Activated naive CD8-positive, alpha-beta T cell treated with anti-CD3 and anti-CD28 coated beads, Interleukin-2, amount 10 ng/mL, durations not matched to agents 7 days and 5 days (primary cell): ENCODE measurements at regions not wholly inside any gene's neighbourhood (a gene's known extent, or its start where the extent isn't known, plus 50 kb on each side); places are given as distances from the start of the nearest gene placed in this dataset.

Source experiments
- ATAC-seq: fragments of 150-1000 bp; cut with Tn5 transposase; one replicate; pipeline ENCODE4 v1.10.0; 2021; ENCODE audit warnings: low read depth, moderate library complexity
- POLR2A ChIA-PET: fragments of 350-600 bp; sonication (Branson Sonifier 250); formaldehyde crosslinking; loops from one replicate; lab custom pipeline; 2021; ENCODE audit warnings: antibody characterized with exemption; lab: Charles Lee
- DNase-seq: peaks from one replicate; pipeline ENCODE4 v3.0.0; 2021
- H3K27ac Mint-ChIP-seq: one replicate; pipeline ENCODE4 v1.8.0; 2022; ENCODE audit warnings: mild to moderate bottlenecking, mixed read lengths
- H3K27me3 Mint-ChIP-seq: one replicate; pipeline ENCODE4 v1.8.0; 2022; ENCODE audit warnings: mild to moderate bottlenecking, moderate library complexity, mixed read lengths
- H3K36me3 Mint-ChIP-seq: one replicate; pipeline ENCODE4 v1.8.0; 2021; ENCODE audit warnings: mild to moderate bottlenecking, mixed read lengths
- H3K4me1 Mint-ChIP-seq: one replicate; pipeline ENCODE4 v1.8.0; 2021; ENCODE audit warnings: mixed read lengths
- H3K4me3 Mint-ChIP-seq: one replicate; pipeline ENCODE4 v1.8.0; 2022; ENCODE audit warnings: mild to moderate bottlenecking, moderate library complexity, mixed read lengths
- H3K9me3 Mint-ChIP-seq: one replicate; pipeline ENCODE4 v1.8.0; 2021; ENCODE audit warnings: mixed read lengths

DNA sequence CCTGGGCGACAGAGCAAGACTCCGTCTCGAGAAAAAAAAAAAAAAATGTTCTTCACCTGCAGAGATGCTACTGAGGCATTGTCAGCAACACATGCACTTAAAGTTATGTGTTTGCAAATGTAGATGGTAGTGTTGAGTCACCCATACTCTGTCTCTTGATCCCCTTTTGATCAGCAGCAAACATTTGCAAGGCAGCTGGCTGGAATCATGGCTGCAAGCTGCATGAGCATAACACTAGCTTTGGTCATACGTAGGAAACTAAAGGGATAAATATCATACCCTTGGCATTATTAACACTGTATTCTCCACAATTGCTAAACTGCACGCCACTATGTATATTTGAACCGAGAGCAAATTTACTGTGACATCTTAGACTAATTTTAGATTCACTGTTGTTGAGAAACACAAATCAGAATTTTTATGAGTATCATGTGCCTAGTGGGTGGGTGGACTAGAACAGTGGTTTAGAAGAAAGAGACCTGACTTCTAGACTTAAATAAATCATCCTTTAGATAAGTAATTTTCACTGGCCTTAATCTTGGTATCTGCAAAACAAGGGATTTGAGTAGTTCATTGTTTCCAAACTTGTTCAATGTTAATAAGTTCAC lies 229.3 kb upstream of the MEOX2 start:
- Mint-ChIP-seq H3K4me1 (no peaks in the 10 kb centered on the region), H3K36me3 (no peaks in the 10 kb centered on the region), H3K27me3 (no peaks in the 10 kb centered on the region), H3K27ac (no peak overlapping the region), H3K9me3 (no peaks in the 10 kb centered on the region), H3K4me3 (no peak overlapping the region)
- ATAC-seq (no peak), DNase-seq (no peak)
- POLR2A ChIA-PET, result no interaction called here

DNA sequence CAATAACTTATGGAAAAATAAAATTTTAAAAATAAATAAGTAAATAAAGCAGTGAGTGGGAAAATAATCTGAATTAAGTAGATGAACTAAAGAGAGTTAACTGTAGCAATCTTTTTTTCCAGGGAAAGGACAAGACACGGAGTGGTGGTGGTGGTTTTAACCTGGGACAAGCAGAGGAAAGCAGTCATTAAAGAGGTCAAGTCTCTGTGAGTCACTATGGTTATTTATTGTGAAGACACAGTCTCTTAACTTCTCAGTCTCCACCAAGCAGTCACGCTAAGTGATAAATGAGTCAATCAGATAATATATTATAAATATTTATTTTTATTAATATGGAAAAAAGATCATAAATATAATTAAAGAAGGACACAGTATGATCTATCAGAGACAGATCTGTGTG lies 228.1 kb upstream of the MEOX2 start:
- POLR2A ChIA-PET, result no interaction called here
- no peaks in the 10 kb centered on the region for H3K27me3 Mint-ChIP-seq
- ATAC-seq, result no peak
- no peak overlapping the region for H3K4me3 Mint-ChIP-seq
- H3K4me1 Mint-ChIP-seq, result no peaks in the 10 kb centered on the region
- no peak for DNase-seq
- H3K9me3 Mint-ChIP-seq, result no peaks in the 10 kb centered on the region
- no peaks in the 10 kb centered on the region for H3K36me3 Mint-ChIP-seq
- H3K27ac Mint-ChIP-seq, result no peak overlapping the region

DNA sequence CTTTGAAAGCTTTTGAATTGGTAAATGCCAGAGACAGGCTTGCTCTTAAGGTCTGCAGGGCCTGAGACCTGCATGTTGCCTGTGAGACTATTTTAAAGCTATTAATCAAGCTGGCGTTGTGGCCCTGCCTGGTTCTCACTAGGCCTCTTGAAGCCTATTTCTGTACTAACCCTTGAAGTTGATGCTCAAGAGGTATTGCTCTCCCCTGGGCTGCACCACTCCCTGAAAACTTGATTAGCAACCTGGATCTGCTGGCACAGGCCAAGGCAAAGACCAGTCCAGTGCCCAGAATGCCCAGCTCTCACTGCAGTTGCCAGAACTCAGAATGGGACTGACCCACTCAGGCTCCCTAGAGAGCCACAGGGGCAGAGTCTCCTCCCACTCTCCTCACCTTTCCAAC lies 220.0 kb upstream of the MEOX2 start:
- ATAC-seq (no peak), DNase-seq (no peak)
- Mint-ChIP-seq H3K4me3 (no peak overlapping the region), H3K36me3 (no peaks in the 10 kb centered on the region), H3K27ac (no peak overlapping the region), H3K27me3 (no peaks in the 10 kb centered on the region), H3K9me3 (no peaks in the 10 kb centered on the region), H3K4me1 (no peaks in the 10 kb centered on the region)
- POLR2A ChIA-PET, result no interaction called here

DNA sequence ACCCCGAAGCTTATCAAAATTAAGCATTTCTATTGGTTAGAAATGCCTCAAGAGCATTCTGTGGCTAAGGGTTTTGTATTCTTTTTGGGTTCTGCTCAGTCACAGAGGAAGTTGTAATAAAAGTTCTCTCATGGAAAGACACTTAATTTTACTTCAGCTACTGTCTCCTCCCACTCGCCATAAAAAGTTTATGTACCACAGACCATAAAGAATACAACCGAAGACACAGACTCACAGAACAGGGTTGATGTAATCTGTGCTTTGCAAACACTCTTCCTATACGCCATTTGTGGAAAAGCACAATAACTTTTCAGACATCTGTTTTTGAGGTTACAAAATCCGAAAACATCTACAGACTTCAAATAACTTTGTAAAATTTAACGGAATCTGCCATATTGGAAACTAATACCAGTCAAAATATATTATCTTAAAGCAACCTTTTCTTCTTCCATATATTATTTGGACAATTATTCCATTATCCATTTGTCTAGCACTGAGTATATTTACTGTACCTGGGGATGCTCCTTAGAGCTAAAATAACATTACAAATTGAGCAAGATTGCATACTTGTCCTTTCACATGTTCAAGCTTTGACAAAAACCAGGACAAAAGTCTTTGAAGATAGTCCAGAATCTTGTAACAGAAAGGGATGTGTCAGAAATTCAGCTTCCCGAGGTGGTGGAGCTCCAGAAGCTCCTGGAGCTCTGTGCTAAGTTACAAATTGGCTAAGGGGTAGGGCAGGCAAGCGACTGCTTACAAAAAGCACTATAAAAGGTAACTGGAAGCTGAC lies 219.0 kb upstream of the MEOX2 start:
- POLR2A ChIA-PET, result no interaction called here
- Mint-ChIP-seq H3K9me3 (no peaks in the 10 kb centered on the region), H3K4me3 (no peak overlapping the region), H3K27ac (no peak overlapping the region), H3K36me3 (no peaks in the 10 kb centered on the region), H3K27me3 (no peaks in the 10 kb centered on the region), H3K4me1 (no peaks in the 10 kb centered on the region)
- no peak for DNase-seq
- no peak for ATAC-seq

DNA sequence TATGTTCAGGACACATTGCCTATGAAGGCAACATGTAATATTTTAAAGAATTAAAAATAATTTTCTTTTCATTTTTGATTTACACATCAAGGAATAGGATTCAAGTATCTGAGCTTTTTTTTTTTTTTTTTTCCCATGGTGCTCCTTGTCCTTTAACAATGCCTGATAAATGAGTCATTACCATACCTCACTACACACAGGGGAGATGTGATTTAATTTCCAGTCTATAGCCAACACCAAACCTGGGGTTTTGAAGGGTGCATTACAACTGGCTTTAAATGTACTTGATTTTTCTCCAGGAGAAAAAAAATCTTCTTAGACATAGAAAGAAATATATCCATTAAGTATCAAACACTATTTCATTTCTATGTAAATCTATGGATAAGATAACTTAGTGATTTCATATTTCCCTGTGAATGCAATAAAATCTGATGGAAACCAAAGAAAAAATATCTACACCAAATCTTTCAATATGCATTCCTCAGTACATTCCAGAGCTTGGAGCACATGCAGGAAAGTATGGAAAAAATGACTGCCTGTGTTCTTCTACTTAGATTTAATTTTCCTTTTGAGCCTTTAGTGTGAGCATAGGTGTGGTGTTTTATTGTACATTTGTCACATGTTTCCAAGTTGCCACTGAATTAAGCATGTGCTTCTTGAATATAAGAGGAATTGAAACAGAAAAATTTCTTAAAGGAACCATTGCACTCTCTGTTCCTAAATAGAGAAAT lies 204.8 kb upstream of the MEOX2 start:
- Mint-ChIP-seq H3K27me3 (no peaks in the 10 kb centered on the region), H3K4me1 (no peaks in the 10 kb centered on the region), H3K27ac (no peak overlapping the region), H3K36me3 (no peaks in the 10 kb centered on the region), H3K4me3 (no peak overlapping the region), H3K9me3 (peaks cover 1% of the 10 kb centered on the region)
- no peak for ATAC-seq
- no peak for DNase-seq
- POLR2A ChIA-PET, result no interaction called here

DNA sequence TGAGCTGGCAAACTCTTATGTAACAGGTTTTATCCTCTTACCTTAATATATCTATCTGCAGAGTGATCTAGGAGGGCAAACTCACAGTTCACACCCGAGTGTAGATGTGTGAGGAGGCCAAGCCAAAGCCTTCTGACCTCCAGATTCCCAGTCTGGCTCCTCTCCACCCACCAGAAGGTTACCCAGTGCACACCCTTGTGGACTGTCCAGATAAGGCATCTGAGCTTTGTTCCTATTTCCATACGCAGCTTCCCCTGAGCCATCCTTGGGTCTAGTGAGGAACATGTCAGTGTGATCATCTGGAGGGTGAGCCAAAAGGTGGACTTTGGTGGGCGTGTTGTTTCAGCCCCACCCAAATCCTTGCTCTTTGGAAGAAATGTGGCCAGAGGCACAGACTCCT lies 203.0 kb upstream of the MEOX2 start:
- H3K4me1 Mint-ChIP-seq, result no peaks in the 10 kb centered on the region

DNA sequence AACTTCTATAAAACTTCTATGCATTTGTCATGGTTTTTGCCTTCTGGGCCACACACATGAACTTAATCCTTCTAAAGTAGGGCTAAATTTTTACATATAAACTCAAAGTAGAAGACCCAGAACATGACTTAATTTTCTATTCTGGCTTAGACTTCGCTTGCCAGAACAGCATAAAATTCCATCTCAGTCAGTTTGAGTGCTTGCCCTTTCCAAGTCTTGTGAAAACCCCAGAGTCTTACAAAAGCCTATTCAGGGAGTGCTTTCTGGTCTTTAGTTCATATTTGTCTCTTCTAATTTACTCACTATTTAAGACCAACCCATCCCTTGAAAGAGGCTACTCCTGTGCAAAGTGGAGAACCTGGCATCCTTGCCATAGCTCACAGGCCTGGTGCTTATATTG lies 201.6 kb upstream of the MEOX2 start:
- DNase-seq, result no peak
- POLR2A ChIA-PET, result no interaction called here
- Mint-ChIP-seq H3K4me3 (no peak overlapping the region), H3K36me3 (no peaks in the 10 kb centered on the region), H3K9me3 (no peaks in the 10 kb centered on the region), H3K4me1 (no peaks in the 10 kb centered on the region), H3K27me3 (no peaks in the 10 kb centered on the region), H3K27ac (no peak overlapping the region)
- ATAC-seq, result no peak

More for the DNA sequence above, 203.0 kb upstream of the MEOX2 start:
- ATAC-seq (no peak), DNase-seq (no peak)
- H3K9me3 Mint-ChIP-seq, result no peaks in the 10 kb centered on the region
- POLR2A ChIA-PET, result no interaction called here
- no peaks in the 10 kb centered on the region for H3K36me3 Mint-ChIP-seq
- no peak overlapping the region for H3K27ac Mint-ChIP-seq
- no peaks in the 10 kb centered on the region for H3K27me3 Mint-ChIP-seq
- no peak overlapping the region for H3K4me3 Mint-ChIP-seq

DNA sequence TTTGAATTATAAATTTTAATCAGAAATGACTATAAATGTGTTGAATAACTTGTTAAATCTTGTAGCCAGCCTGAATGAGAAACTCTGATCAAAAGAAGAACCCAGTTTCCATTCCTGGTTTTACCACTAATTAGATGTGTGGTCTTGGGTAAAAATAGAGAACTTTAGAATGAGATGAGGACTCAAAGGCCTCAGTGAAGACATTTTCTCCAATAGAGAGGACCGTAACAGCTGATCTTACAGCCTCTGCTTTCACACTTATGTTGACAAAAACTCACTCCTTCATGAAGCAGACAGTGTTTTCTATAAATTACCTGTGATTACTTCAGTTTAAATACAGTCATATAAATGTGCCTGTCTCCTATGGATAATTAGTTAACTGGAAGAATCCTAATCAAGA lies 200.1 kb upstream of the MEOX2 start:
- POLR2A ChIA-PET, result no interaction called here

DNA sequence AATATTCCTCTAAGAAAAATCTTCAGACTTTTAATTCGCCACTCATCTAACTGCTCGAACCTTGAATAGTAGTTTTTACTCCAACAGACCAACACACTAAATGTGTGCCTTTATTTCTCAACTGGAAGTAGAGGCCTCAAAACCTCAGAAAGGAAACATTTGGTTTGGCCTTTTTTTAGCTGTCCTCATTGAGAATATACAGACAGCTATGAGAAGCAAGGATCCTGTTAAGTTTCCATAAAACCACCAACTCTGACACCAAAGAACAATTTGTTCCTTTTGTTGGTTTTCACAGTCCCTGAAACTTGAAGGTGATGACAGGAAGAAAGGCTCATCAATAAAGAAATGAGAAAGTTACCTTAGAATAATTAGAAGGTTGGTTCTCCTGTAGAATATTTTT lies 199.2 kb upstream of the MEOX2 start:
- H3K27me3 Mint-ChIP-seq, result no peaks in the 10 kb centered on the region
- DNase-seq (no peak), ATAC-seq (no peak)
- H3K9me3 Mint-ChIP-seq, result no peaks in the 10 kb centered on the region
- POLR2A ChIA-PET, result no interaction called here
- no peaks in the 10 kb centered on the region for H3K36me3 Mint-ChIP-seq
- H3K4me1 Mint-ChIP-seq, result no peaks in the 10 kb centered on the region
- H3K27ac Mint-ChIP-seq, result no peak overlapping the region
- no peak overlapping the region for H3K4me3 Mint-ChIP-seq

More for the DNA sequence above, 200.1 kb upstream of the MEOX2 start:
- no peak for DNase-seq
- no peak for ATAC-seq
- no peaks in the 10 kb centered on the region for H3K9me3 Mint-ChIP-seq
- no peaks in the 10 kb centered on the region for H3K27me3 Mint-ChIP-seq
- H3K36me3 Mint-ChIP-seq, result no peaks in the 10 kb centered on the region
- no peaks in the 10 kb centered on the region for H3K4me1 Mint-ChIP-seq
- no peak overlapping the region for H3K27ac Mint-ChIP-seq
- H3K4me3 Mint-ChIP-seq, result no peak overlapping the region

DNA sequence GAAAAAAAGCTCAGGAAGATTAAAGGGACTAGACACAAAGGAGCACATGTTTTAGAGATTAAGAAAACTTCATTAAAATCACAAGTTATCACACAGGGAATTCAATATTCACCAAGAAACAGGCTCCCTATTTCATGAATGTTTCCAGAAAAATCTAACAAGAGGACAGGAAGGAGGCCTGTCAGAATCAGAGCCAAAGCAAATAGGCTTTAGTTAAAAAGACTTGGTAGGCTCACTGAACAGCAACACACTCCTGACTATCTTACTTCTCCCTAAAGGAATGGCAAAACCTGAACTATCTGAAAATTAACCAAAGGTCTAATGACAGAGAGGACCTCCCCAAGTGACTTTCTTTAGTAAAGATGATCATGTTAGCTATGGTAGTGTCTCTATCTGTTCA lies 188.3 kb upstream of the MEOX2 start:
- no peaks in the 10 kb centered on the region for H3K4me1 Mint-ChIP-seq
- DNase-seq (no peak), ATAC-seq (no peak)
- POLR2A ChIA-PET, result no interaction called here
- H3K27me3 Mint-ChIP-seq, result no peaks in the 10 kb centered on the region
- no peaks in the 10 kb centered on the region for H3K9me3 Mint-ChIP-seq
- H3K36me3 Mint-ChIP-seq, result no peaks in the 10 kb centered on the region
- H3K27ac Mint-ChIP-seq, result no peak overlapping the region
- no peak overlapping the region for H3K4me3 Mint-ChIP-seq

DNA sequence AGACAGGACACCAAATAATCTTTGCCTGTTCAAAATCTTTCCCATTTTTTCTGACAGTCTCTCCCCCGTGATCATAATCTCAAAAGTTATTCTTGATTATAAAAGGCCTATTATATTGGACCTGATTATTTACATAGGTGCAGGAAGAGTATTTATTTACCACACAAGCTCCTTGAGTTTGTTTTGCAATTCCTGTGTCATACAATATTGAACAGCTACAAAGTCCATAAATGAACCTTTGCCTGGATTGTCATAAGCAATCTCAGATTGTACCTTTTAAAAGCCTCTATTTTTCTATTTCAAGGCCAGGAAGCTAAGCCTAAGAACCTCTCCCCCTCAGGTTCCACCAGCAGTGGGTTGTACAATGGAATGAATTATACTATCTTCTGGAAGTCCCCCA lies 183.9 kb upstream of the MEOX2 start:
- Mint-ChIP-seq H3K4me1 (no peaks in the 10 kb centered on the region), H3K4me3 (no peak overlapping the region), H3K9me3 (no peaks in the 10 kb centered on the region), H3K27me3 (no peaks in the 10 kb centered on the region), H3K36me3 (no peaks in the 10 kb centered on the region), H3K27ac (no peak overlapping the region)
- no peak for DNase-seq
- POLR2A ChIA-PET, result no interaction called here
- ATAC-seq, result no peak

DNA sequence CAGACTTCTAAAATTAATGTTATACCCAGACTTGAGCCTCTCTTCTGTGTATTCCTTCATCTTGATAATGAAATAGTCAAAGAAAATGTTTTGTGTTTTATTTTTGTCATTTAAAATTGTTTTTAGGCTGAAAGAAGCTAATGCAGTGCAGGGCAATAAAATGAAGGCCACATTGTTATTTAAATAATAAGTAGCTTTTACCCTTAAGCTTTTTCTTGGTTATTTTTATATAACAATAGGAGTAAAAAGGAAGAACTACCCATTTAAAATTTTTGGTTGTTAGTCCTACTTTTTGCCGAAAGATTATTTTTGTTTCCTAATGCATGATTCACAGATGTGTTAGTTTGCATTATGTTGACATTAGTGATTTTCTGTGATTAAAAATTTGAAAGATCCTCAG lies 181.0 kb upstream of the MEOX2 start:
- Mint-ChIP-seq H3K9me3 (no peaks in the 10 kb centered on the region), H3K4me1 (no peaks in the 10 kb centered on the region), H3K27me3 (no peaks in the 10 kb centered on the region), H3K36me3 (no peaks in the 10 kb centered on the region), H3K27ac (no peak overlapping the region), H3K4me3 (no peak overlapping the region)
- POLR2A ChIA-PET, result no interaction called here
- ATAC-seq (no peak), DNase-seq (no peak)

DNA sequence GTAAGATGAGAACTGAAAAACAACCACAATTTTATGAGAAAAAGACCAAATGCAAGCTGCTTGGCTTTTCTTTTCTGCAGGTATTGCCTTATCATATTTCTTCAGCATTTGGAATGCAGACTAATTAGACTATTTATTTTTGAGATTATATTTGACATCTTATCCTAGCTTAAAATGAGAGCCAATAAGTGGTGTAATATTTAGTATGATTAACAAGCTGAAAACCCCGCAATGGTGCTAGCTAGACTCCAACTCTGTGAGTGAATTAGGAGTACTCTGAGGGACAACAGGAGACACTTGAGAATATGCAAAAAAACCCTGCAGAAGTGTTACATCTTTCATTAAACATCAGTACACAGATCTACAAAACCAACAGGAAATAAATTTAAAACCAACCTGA lies 180.3 kb upstream of the MEOX2 start:
- Mint-ChIP-seq H3K9me3 (no peaks in the 10 kb centered on the region), H3K27ac (no peak overlapping the region), H3K36me3 (no peaks in the 10 kb centered on the region), H3K27me3 (no peaks in the 10 kb centered on the region), H3K4me1 (no peaks in the 10 kb centered on the region), H3K4me3 (no peak overlapping the region)
- DNase-seq (no peak), ATAC-seq (no peak)
- POLR2A ChIA-PET, result no interaction called here

DNA sequence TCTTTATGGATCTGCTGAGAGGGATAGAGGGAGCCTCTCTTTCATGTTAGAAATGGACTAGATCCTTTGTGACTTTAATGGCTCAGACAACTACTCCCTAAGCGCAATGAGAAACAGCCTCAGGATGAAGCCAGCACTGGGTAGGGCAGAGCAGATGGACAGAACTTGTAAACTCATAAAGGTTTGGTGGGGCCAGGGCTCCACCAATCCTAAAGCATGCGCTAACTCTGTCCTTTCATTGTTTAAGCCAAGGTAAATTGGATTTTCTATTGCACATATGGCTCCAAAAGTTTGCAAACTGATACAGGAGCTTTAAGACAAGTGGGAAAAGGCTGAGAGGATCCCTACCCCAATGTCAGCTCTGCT lies 178.1 kb upstream of the MEOX2 start:
- no peak for DNase-seq

More for the DNA sequence above, 178.1 kb upstream of the MEOX2 start:
- Mint-ChIP-seq H3K4me3 (no peak overlapping the region), H3K27me3 (no peaks in the 10 kb centered on the region), H3K9me3 (no peaks in the 10 kb centered on the region), H3K27ac (no peak overlapping the region), H3K36me3 (no peaks in the 10 kb centered on the region), H3K4me1 (no peaks in the 10 kb centered on the region)
- ATAC-seq, result no peak
- POLR2A ChIA-PET, result no interaction called here
